Muscle of arm (tissue), 1 donor: ENCODE measurements at regions not wholly inside any gene's neighbourhood (a gene's known extent, or its start where the extent isn't known, plus 50 kb on each side); places are given as distances from the start of the nearest gene placed in this dataset.

Experiments
- DNase-seq: peaks from one replicate; pipeline ENCODE4 v3.0.0-alpha.2; 2013

DNA sequence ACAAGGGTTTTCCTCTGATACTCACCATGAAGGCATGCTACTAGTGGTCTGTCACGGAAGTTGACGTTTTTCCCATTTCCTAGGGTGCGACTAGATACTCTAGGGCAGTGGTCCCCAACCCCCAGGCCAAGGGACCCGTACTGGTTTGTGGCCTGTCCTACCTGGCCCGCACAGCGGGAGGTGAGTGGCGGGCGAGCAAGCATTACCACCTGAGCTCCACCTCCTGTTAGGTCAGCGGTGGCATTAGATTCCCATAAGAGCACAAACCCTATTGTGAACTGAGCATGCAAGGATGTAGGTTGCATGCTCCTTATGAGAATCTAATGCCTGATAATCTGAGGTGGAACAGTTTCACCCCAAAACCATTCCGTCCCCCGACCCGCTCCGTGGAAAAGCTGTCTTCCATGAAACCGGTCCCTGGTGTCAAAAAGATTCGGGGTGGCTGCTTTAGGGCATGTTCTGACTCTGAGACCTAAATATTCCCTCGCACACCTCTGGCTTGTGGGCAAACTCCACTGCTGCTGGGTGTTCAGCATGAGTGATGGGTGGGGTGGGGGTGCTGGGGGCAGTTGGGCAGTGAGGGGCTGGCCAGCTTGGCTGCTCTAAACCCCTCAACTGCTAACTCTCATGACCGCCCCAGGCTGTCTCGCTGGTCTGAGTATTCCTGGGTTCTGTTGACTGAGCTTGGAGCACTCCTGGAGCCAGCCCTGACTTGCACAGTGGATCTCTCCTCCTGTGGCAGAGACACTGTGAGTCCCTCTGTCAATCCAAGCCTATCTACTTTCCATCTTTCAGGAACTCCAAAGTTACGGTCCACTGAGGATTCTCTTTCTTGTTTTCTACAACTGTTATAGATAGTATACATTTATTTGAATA is 78.3 kb upstream of the NEK6 start:
- no peak for DNase-seq

DNA sequence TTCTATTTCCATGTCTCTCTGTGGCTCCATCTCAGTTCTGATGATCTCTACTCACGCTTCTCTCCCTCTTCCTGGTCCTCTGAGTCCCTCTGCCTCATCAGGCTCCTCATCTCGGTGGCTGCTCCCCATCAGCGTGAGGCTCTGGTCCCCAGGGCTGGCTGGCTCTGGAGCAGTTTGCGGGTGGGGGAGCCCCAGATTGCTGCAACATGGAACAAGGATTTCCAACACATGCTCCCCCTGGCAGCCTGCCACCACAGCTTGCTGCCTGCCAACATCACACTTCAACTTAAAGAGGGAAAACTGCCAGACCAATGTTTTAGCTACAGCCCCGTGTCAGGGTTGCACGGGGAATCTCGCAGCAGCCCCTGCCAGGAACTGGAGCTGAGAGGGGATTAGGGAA is 77.2 kb upstream of the NEK6 start:
- peak; percentile 71 for DNase-seq

DNA sequence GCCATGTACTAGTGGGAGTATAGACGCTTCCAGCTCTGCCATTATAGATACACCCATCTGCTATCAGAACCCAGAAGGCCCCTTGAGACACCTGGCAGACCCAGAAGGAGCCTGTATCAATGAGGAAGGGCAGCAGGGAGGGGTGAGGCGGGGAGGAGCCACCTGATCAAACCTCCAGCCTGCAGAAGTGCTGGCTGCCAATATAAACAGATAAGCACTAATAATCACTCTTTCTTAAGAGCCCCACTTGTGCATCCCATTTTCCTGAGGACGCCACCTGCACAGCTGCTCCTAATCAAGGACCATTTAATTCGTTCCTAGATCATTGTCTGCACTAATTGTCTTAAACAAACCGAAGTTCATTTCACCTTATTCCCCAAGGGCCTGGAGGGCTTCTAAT is 75.0 kb upstream of the NEK6 start:
- no peak for DNase-seq

DNA sequence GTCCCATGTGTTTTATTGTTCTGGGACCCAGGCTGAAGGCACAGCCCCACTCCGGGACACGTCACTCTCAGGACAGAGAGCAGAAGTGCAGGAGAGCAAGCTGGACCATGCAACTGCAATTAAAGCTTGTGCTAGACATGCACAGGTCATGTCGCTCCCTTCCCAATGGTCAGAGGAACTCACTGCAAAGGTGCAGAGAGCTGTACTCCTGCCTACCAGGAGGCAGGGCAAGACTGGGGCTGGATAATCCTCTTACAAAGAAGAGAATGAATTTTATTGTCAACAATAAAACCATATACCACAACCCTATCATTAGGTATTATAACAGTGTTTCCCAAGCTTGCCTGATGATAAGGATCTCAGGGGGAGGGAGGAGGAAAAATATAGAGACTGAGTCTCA is 74.0 kb upstream of the NEK6 start:
- DNase-seq, result no peak

DNA sequence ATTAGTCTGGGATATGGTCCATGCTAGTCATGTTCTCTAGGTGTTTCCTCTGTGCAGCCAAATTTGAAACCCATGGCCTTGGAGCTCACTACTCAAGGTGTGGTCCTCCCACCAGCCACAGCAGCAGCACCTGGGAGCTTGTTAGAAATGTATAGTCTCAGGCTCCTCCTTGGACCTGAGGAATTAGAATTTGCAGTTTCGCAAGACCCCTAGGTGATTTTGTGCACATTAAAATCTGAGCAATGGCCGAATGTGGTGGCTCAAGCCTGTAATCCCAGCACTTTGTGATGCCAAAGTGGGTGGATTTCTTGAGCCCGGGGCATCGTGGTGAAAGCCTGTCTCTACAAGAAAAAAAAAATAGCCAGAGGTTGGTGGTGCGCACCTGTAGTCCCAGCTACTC is 72.3 kb upstream of the NEK6 start:
- no peak for DNase-seq

DNA sequence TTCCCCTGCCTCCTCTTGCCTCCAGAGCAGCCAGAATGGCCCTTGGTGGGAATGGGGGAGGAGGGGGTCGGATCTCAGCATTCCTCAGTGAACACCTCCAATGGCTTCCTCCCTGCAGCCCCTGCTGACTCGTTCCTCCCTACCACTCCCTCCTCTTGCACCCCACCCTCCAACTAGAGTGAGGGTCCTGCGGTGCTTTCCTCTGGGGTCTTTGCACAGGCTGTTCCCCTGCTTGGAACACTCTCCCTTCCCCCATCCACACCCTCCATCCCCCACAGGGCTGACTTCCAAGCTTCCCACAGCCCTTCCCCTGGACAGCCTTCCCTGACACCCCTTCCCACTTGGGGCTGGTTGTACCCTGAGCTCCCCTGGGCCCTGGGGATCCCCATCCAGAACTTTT is 70.4 kb upstream of the NEK6 start:
- no peak for DNase-seq

DNA sequence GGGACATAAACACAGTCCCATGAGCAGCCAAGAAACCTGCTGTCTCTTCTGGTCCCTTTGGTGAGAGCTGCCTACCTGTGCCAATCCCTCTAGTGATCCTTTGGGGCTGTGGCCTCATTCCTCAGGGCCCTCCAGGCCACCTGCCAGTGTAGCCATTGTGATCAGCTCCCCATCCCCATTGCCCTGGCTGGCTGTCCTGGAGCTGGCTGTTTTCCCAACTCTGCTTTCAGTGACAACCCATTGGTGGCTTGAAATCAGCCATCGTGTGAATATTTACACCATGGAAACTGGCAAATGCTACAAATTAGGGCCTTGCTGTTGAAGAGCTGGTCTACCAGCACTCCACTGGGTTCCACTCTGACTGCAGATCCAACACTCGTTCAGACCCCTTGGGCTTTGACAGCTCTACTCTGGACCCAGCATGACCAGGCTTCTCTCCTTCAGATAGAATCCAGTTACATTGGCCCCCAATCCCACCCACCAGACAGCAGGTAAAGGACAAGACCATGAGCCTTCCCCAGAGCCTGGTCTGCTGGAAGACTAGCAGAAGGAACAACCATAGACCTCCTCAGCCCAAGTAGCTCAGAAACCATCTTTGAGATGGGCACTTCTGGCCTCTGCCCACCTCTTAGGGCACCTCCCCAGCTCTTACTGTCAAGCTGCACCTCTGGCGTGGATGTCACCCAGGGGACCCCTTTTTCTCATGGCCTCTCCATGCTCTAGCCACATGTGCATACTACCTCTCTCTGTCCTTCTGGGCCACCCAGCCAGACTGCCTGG is 69.2 kb upstream of the NEK6 start:
- no peak for DNase-seq

DNA sequence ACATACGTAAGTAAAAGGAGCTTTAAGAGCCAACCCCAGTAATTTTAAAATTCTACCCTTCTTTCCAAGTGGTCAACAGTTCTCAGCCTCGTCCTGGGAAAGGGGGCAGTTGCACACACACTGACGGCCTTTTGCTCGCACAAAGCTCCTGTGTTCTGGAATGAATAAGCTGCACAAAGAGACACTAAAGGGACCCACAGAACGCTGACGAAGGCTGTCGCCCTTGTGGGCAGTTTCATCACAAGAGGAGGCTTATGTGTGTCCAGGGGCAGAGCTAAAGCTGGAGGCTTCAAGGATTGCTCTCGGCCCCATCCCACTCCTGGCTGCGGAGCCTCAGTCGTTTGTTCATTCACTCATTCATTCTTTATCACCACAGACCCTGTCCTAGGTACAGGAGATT is 67.0 kb upstream of the NEK6 start:
- DNase-seq, result no peak

DNA sequence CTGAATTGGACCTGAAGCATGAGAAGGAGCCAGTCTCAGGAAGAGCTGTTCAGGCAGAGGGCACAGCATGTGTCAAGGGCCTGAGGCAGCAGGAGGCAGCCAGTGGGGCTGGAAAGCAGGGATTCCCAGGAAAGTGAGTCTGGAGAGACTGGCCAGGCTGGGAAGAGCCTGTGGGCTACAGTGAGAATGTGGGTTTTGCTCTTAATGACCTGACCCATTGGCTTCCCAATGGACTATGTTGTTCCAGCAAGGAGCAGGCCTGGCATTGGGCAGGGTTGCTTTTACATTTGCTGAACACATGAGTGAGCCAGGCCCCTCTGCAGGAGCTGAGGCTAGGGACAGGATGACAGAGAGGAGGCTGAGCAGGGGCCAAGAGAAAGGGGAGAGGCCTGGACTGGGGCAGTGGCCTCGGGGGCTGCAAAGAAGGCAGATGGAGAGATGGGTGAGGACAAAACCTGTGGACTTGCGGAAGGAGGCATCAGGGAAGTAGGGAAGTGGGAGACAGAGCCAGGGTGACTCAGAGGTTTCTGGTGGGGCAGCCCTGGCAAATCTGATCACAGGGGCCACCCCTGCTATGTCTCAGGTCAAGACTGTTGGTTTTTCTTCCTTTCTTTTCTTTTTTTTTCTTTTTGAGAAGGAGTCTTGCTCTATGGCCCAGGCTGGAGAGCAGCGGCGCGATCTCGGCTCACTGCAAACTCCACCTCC is 65.9 kb upstream of the NEK6 start:
- no peak for DNase-seq

DNA sequence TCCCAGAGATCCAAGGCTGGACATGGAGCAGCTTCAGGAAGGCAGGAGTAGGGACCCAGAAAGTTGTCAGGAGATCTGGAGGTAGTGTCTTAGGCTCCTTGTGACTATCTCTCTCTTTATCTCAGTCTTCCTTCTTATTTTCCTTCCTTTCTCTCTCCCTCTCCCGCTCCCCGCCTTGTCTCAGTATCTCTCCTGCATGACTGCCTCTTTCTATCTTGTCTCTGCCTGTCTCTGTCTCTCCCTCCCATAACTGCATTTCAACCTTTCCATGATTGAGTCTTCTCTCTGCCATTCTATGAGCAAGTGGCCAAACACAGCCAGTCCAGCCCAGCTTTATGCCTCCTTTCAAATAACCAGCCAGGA is 61.0 kb upstream of the NEK6 start:
- no peak for DNase-seq

DNA sequence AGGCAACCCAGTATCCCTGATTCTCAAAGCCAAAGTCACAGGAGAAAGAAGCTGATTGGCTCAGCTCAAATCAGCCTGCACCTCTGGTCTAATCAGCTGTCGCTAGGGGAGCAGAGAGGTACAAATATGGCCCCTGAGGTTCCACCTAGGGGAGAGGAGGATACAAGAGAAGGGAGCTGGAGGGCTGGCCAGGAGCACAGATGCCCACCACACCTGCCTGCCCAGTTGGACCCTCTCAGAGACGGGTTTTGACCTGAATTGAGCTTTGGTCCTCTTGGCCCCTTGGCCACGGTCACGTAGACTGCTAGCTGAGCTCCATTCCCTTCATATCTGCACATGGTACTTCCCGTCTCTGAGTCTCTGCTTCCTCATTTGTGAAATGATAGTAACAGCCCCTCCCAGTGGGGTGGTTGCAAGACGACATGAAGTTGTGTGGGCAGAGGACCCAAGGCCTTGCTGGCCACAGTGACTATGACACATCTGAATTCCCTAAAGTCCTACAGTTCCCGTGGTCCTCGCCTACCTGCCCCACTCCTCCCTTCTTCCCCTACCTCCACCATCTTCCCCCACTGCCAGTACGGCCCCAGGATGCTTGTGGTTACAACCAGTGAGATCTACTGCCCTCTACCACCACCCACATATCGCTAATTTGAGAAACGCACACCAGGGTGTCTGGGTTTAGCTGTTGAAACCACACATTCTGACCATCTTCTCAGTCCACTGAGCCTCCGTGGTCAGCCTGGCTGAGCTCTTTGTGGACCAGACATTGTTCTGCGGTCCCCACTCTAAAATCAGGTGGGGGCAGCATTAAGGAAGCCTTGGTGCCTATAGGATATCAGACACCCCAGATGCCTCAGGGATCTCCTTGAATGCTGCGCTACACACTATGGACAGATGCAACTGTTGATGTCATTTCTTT is 60.3 kb upstream of the NEK6 start:
- DNase-seq, result no peak

DNA sequence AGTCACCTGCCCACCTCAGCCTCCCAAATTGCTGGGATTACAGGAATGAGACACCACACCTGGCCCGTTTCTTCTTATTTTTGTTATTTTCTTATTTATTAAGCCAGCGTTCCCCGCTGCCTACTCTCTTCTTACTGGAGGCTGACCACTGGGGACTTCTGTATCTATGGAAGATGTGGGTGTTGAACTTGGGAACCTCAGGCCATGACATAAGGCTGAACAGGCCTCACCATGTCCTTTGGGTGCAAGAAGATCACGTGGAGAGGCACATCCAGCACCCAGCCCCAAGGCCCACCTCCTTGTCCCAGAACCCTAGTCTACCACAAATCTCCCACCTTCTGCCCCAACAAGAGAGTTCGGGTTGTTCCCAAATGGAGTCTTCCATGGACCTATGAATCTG is 59.4 kb upstream of the NEK6 start:
- no peak for DNase-seq

DNA sequence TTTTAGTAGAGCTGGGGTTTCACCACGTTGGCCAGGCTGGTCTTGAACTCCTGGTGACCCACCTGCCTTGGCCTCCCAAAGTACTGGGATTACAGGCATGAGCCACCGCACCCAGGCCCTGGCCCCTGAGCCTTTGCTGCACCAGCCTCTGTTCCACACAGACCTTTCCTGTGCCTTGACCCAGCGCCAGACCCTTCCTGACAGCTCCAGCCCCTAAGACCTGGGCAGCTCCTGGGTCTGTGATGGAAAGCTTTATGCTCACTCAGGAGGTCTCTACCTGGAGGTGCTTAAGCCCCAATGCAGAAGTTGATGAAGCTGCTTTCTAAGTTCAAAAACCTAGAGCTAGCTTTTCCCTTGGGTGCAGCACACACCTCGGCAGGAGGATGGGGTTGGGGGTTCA is 58.8 kb upstream of the NEK6 start:
- no peak for DNase-seq

DNA sequence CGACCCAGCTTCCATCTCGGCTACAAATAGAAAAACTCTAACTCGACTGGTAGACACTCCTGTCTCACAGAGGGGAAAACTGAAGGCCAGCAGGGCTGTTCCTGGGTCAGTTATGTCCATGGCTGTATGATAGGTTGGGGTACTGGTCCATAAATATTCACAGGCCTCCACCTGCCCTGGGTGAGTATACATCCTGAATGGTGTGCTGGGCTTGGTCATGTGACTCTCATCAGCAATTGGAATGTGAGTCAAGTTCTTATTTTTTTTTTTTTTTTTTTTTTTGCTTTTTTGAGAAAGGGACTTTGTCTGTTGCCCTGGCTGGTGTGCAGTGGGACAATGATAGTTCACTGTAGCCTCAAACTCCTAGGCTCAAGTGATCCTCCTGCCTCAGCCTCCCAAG is 58.3 kb upstream of the NEK6 start:
- no peak for DNase-seq

DNA sequence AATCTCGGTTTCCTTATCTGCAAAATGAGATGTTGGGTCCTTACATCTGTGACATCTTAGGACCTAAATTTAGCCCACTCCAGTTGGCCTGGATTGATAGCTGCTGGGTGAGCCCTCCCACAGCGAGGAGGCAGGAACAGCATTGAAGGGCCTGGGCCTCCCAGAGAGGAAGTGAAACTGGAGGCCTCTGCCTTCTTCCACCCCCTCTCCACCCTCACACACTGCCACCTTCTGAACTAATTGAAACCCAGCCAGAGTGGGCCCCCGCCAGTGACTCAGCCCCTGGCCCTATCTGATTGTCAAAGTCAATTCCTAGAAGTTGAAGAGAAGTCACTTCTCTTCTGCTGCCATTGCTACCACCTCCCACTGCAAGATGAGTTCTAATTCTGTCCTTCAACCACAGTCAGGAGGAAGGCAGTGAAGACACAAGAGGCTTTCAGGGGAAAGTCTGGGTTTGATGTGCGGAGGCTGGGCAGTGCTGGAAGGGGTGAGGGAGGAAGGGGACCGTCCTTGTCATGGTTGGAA is 55.2 kb upstream of the NEK6 start:
- DNase-seq, result peak; percentile 23

DNA sequence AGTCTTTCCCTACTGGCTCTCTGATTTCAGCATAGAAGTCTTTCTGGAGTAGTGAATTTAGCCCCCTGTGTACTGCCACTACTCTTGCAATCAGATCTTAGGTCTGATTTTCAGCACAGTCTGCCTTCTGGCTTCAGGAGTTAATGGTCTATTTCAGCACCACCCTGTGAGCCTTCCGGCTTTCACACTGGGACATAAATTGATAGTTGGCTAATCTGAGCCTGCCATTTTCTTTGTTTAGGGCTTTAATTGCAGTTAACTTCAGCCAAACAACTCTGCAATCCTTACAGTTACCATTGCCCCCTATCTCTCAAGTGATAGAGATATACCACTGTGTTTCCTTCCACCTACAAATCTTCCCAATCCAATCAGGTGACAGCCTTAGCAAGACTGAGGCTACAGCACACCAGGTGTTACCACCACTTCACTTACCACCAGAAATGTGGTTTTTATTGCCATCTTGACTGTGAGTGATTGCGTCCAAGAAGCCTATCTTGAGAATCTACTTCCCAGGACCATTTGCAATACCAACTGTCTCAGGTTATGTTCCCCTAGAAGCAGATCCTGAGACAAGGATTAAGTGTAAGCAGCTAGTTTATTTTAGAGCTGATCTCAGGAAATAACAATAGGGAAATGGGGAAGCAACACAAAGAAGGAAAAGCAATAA is 51.9 kb upstream of the NEK6 start:
- no peak for DNase-seq

DNA sequence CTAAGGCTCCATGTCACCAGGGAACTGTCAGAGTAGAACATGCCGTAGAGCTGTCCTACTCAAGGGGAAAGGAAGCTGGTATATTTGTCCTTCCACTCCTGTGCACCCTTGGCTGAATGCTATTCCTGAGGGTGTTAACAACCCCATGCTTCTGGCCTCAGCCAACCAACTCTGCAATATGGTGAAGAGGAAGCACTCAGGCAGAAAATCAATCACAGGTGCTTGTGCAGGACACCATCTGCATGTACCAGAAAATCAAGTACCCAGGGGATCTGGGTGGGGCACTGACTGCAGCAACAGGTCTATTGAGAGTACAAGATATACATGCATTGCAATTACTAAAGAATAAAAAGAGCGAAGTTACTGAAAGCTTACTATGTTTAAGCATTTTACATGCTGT is 51.4 kb upstream of the NEK6 start:
- DNase-seq, result no peak
